Fibroblast of lung (primary cell): ENCODE measurements at regions not wholly inside any gene's neighbourhood (a gene's known extent, or its start where the extent isn't known, plus 50 kb on each side); places are given as distances from the start of the nearest gene placed in this dataset.

ENCODE experiments used
- EZH2 ChIP-seq: IDR thresholded peaks from 2 replicates; pipeline ENCODE4 v1.5.1; 2012; ENCODE audit warnings: low read length, control low read depth, mild to moderate bottlenecking; ENCODE audit errors: missing control alignments
- TF ChIP-seq, protein P1 (sequence below), 2 donors: IDR thresholded peaks in 1 of 2; conservative IDR thresholded peaks in 1 of 2; 1 replicate in 1 of 2; 2 replicates in 1 of 2; pipeline ENCODE4 v1.5.1; 2011 to 2012; ENCODE audit warnings: low read length in 2 of 2, control low read depth in 1 of 2, inconsistent platforms in 1 of 2, low read depth in 1 of 2, mild to moderate bottlenecking in 1 of 2

GRCh38 chr6:10256113-10256690 is 158.7 kb downstream of the TFAP2A start:
- TF ChIP-seq, protein P1, sequence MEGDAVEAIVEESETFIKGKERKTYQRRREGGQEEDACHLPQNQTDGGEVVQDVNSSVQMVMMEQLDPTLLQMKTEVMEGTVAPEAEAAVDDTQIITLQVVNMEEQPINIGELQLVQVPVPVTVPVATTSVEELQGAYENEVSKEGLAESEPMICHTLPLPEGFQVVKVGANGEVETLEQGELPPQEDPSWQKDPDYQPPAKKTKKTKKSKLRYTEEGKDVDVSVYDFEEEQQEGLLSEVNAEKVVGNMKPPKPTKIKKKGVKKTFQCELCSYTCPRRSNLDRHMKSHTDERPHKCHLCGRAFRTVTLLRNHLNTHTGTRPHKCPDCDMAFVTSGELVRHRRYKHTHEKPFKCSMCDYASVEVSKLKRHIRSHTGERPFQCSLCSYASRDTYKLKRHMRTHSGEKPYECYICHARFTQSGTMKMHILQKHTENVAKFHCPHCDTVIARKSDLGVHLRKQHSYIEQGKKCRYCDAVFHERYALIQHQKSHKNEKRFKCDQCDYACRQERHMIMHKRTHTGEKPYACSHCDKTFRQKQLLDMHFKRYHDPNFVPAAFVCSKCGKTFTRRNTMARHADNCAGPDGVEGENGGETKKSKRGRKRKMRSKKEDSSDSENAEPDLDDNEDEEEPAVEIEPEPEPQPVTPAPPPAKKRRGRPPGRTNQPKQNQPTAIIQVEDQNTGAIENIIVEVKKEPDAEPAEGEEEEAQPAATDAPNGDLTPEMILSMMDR (conservative IDR thresholded peaks at IDR 0.05 in 1 of 2, IDR thresholded peaks at IDR 0.05 in 1 of 2; ENCODE audit: low read depth in 1 of 2, low read length in 2 of 2), result peak; percentile 17 to 24
- no peak for TF ChIP-seq EZH2
